ENCODE measurements at regions not wholly inside any gene's neighbourhood (a gene's known extent, or its start where the extent isn't known, plus 50 kb on each side); places are given as distances from the start of the nearest gene placed in this dataset.

DNA sequence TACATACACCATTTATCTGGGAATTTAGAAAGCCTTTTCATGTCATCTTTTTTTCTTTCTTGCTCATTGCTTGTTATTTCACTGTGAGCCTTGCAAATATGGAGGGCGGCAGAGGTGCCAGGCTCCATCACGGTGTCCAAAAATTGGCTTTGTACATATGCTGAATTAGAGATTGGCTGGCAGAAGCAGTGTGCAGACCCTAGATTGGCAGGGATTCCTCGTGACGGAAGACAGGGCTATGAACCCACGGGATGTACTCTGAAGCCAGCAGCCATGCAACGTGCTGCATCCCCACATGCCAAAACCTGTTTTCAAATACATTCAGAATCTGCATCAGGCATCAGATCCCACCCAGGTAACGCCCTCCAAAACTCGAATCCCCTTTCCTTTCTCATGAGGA, 142.8 kb downstream of the ZIC5 start:
- Histone ChIP-seq H3K4me3 (ENCODE audit: low read length) (no peak overlapping the region), H3K27me3 (ENCODE audit: insufficient read depth, low read length) (no peaks in the 10 kb centered on the region), H3K4me1 (ENCODE audit: insufficient read depth, low read length) (no peaks in the 10 kb centered on the region), H3K9me3 (ENCODE audit: low read depth, low read length) (no peaks in the 10 kb centered on the region)

DNA sequence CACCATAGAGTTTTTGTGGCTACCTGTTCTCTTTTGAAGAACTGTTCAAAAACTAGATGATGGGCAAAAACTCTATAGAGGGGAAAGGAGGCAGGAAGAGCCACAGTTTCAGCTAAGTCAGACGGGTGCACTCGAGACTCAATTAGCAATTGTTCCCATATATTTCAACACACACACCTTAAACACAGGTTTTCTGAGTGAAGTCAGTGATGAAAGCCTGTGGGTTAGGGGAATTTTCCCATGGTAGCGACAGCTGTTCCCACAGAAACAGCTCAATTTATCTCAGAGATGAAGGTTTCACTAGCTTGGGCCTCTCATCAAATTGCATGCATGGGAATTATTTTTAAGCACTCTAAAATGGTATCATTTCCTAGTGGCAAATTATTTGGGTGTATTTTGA, 143.4 kb downstream of the ZIC5 start:
- H3K27me3 ChIP-seq (ENCODE audit: insufficient read depth, low read length) = no peaks in the 10 kb centered on the region
- no peak overlapping the region for H3K4me3 ChIP-seq (ENCODE audit: low read length)
- H3K9me3 ChIP-seq (ENCODE audit: low read depth, low read length) = no peaks in the 10 kb centered on the region
- H3K4me1 ChIP-seq (ENCODE audit: insufficient read depth, low read length) = no peaks in the 10 kb centered on the region

DNA sequence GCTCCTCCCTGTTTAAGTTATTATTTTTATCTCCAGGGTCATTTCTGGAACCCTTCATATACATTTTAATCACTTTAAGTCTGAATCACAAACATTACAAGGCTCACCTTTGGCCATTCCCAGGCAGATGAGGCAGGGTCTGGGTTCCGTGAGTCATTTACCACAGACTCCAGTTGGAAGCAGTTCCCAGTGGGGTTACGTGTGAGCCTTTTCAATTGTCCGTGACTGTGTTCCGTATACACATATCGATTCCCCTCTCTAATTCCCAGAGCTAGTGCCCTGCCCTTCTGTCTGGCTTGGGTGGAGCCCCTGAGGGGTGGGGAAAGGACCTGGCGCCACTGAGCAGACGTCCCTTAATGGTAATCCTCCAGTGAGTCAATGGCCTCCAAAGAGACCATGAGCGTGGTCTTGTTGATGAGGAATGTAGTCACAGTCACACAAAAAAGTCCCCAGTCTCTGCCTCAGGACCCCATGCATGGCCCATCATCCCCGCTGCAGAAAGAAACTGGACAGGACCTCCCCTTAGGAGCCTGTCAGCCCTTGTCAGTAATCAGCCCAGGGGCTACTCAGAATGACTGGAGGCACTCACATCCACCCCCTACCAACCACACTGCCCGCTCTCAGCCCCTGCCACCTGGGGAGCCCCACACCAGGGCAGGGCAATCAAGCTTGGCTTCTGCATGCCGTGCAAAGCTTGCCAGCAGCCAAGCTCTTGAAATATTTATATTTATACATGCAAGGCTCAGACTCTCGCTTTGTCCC, 144.4 kb downstream of the ZIC5 start:
- Histone ChIP-seq H3K4me1 (ENCODE audit: insufficient read depth, low read length) (no peaks in the 10 kb centered on the region), H3K4me3 (ENCODE audit: low read length) (no peak overlapping the region), H3K27me3 (ENCODE audit: insufficient read depth, low read length) (no peaks in the 10 kb centered on the region), H3K9me3 (ENCODE audit: low read depth, low read length) (no peaks in the 10 kb centered on the region)

DNA sequence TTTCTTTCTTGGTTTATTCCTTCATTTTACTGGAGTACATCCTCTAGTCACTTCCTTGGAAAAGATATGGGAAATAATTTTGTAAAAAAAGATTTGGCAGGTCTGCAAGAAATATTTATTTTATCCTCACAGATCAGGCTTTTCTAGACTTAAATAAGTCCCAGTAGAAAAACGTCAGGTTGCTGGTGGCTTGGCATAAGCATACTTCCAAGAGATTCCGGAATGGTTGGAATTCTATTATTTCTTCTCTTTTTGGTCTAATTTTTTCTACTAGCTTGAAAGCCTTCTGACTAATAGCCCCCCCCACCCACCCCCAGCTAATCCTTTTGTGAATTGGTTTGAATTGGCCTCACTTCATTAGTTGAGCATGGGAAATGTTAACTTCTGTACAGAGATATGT, 147.6 kb downstream of the ZIC5 start:
- H3K27me3 ChIP-seq (ENCODE audit: insufficient read depth, low read length) = no peaks in the 10 kb centered on the region
- no peak overlapping the region for H3K4me3 ChIP-seq (ENCODE audit: low read length)
- H3K4me1 ChIP-seq (ENCODE audit: insufficient read depth, low read length) = no peaks in the 10 kb centered on the region
- no peaks in the 10 kb centered on the region for H3K9me3 ChIP-seq (ENCODE audit: low read depth, low read length)

DNA sequence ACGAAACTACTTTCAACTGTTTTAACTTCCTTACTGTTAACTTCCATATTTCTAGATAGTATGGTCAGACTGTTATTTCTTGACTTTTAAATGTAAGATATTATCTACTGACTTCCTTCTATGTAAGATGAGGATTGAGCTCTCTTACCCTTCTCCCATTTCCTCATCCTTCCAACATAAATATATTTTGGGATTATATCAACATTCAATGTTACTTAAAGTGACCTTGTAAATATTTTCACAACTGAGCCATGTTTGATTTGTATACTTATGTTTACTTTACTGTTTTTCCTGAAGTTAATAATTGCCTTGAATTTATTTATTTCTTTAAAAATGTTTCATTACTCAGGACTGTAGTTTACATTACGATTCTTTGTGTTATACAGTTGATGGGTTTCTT, 148.7 kb downstream of the ZIC5 start:
- H3K4me1 ChIP-seq (ENCODE audit: insufficient read depth, low read length) = peaks cover 1% of the 10 kb centered on the region
- no peaks in the 10 kb centered on the region for H3K9me3 ChIP-seq (ENCODE audit: low read depth, low read length)
- no peaks in the 10 kb centered on the region for H3K27me3 ChIP-seq (ENCODE audit: insufficient read depth, low read length)
- H3K4me3 ChIP-seq (ENCODE audit: low read length) = no peak overlapping the region

DNA sequence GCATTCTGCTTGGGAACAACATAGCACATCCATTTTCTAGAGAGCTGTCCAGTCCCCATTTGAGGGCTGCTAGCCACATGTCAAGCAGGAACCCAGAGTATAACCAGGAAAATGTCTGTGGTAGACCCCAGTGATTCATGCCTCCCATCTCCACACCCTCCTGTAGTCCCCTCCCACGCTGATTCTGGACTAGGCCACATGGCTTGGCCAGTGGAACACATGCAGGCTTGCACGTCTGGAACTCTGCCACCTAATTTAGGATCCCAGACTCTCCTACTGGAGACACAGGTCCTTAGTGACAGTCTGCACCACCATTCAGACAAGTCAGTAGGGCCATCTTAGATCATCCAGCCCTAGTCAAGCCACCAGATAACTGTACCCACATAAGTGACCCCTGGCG, 149.8 kb downstream of the ZIC5 start:
- no peaks in the 10 kb centered on the region for H3K27me3 ChIP-seq (ENCODE audit: insufficient read depth, low read length)
- peaks cover 5% of the 10 kb centered on the region for H3K4me1 ChIP-seq (ENCODE audit: insufficient read depth, low read length)
- H3K4me3 ChIP-seq (ENCODE audit: low read length) = no peak overlapping the region
- H3K9me3 ChIP-seq (ENCODE audit: low read depth, low read length) = no peaks in the 10 kb centered on the region

DNA sequence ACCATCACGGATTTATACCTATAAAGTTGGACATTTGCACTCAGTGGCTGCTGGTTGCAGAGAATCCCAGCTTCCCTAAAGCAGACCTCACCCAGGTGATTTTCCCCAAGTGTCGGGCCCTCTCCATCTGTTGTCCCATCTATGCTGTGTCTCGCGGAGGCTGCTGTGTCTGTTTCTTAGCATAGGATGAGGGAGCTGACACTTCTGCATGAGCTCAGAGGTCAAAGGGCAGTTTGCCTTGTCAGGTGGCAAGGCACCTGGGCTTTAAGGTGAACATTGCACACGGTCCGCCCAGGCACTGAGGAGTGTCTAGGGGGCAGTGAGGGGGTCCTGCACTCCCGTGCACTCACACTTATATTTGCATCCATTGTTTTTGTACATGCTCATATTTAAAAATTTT, 151.6 kb downstream of the ZIC5 start:
- Histone ChIP-seq H3K4me1 (ENCODE audit: insufficient read depth, low read length) (peaks cover 5% of the 10 kb centered on the region), H3K9me3 (ENCODE audit: low read depth, low read length) (no peaks in the 10 kb centered on the region), H3K27me3 (ENCODE audit: insufficient read depth, low read length) (no peaks in the 10 kb centered on the region), H3K4me3 (ENCODE audit: low read length) (no peak overlapping the region)

DNA sequence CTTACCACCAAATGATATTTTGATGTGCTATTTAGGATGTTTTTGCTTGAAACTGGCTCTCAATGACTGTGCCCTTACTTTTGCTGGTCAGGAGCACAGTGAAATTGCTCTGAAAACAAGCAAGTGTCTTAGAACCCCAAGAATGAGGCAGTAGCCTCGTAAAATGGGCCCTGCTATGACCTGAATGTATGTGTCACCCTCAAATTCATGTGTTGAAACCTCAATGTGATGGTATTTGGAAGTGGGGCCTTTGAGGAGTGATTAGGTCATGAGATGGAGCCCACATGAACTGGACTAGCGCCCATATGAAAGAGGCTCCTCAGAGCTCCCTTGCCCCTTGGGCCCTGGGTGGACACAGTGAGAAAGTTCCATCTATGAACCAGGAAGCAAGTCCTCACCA, 155.2 kb downstream of the ZIC5 start:
- Histone ChIP-seq H3K9me3 (ENCODE audit: low read depth, low read length) (no peaks in the 10 kb centered on the region), H3K4me1 (ENCODE audit: insufficient read depth, low read length) (peaks cover 5% of the 10 kb centered on the region), H3K27me3 (ENCODE audit: insufficient read depth, low read length) (no peaks in the 10 kb centered on the region), H3K4me3 (ENCODE audit: low read length) (no peak overlapping the region)

DNA sequence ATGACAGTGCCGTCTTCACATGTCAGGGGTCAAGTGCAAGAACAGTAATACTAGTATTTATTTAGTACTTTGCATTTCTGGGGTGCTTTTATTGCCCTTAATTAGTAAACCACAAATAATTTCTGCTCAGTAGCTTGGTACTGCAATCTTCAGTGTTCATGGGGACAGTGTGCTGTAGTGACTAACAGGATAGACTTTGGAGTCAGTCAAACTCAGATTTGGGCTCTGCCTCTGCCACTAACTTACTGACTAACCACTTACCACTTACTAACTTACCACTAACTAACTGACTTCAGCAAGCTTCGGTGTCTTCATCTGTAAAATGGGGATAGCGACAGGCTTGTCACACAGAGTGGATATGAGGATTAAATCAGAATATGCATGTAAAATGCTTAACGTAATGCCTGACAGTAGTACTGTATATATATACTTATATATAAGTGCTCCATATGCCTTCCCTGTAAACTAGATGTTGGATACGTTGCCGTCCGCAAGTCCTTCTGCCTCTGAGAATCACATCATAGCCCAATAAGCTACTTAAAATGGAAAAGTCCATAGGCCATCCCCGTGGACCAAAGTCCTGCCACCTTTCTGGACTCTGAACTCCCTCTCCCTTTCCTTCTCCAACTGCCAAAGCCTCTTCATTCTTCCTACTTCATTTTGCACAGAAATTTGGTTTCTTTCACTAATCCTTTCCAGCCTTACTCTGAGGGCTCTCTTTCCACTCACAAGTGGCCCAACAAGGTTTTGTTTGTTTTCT, 158.1 kb downstream of the ZIC5 start:
- Histone ChIP-seq H3K27me3 (ENCODE audit: insufficient read depth, low read length) (no peaks in the 10 kb centered on the region), H3K9me3 (ENCODE audit: low read depth, low read length) (no peaks in the 10 kb centered on the region), H3K4me1 (ENCODE audit: insufficient read depth, low read length) (peaks cover 5% of the 10 kb centered on the region), H3K4me3 (ENCODE audit: low read length) (no peak overlapping the region)

DNA sequence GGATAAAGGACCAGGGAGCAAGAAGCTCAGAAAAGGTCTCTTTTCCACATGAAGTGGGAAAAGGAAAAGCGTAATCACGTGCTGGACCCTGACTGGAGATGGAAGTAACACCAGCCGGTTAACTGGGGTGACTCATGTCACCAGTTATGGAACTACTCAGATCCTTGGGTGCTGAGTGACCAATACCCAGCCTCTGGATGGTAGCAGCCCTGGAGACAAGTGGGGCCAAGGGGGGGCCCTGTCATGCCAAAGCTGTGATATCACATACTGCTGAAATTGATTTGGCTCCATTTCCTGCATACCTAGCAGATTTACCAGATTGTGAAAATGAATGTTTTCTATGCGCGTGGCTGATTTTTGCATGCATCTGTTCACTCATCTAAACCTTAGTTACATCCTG, 158.9 kb downstream of the ZIC5 start:
- no peak overlapping the region for H3K4me3 ChIP-seq (ENCODE audit: low read length)
- no peaks in the 10 kb centered on the region for H3K9me3 ChIP-seq (ENCODE audit: low read depth, low read length)
- H3K27me3 ChIP-seq (ENCODE audit: insufficient read depth, low read length) = no peaks in the 10 kb centered on the region
- peaks cover 1% of the 10 kb centered on the region for H3K4me1 ChIP-seq (ENCODE audit: insufficient read depth, low read length)

DNA sequence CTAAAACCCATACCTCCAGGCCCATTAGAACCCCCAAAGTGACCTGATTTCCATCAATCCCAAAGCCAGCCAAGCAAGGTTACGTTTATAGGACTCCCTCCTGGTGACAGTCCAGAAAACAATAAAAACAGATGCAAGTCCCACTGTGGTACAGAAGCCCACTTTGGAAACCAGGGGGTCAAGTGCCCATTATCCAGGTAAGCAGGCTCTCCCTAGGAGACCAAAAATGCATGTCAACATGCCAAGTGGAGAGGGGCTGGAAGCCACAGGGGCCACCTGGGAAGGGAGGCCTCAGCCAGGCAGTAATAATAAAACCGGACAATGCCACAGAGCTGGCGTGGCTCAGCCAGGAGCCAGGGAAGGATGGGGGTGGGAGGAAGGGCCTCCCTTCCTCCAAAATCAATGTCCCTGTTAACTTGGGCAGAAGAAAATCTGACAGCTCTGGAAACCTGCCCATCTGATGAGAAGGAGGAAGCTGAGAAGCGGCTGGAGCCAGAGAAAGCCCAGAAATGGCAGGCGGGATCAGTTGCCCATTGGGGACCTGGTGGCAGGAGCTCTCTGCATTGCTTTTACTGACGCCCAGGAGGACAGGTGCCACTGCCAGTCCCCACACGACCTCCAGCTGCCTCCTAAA, 160.4 kb downstream of the ZIC5 start:
- Histone ChIP-seq H3K4me3 (ENCODE audit: low read length) (no peak overlapping the region), H3K9me3 (ENCODE audit: low read depth, low read length) (no peaks in the 10 kb centered on the region), H3K27me3 (ENCODE audit: insufficient read depth, low read length) (no peaks in the 10 kb centered on the region), H3K4me1 (ENCODE audit: insufficient read depth, low read length) (no peaks in the 10 kb centered on the region)

DNA sequence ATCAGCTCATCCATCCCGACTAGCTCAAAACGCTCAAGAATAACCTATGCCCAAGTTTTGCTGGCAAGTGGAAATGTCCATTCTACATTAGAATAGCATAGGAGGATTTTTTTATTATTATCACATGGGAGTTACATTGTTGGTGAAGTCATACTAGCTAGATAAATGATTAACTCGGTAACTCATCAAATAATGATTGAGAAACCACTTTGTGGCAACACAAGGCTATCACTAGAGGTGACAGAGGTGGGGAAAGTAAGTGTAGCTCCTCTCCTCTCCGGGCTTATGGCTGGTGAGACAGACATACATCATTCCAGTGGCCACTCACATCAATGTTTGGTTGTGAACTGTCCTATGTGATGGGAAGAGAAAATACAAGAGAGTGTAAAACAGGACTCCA, 161.6 kb downstream of the ZIC5 start:
- Histone ChIP-seq H3K4me1 (ENCODE audit: insufficient read depth, low read length) (no peaks in the 10 kb centered on the region), H3K27me3 (ENCODE audit: insufficient read depth, low read length) (no peaks in the 10 kb centered on the region), H3K4me3 (ENCODE audit: low read length) (no peak overlapping the region), H3K9me3 (ENCODE audit: low read depth, low read length) (no peaks in the 10 kb centered on the region)

DNA sequence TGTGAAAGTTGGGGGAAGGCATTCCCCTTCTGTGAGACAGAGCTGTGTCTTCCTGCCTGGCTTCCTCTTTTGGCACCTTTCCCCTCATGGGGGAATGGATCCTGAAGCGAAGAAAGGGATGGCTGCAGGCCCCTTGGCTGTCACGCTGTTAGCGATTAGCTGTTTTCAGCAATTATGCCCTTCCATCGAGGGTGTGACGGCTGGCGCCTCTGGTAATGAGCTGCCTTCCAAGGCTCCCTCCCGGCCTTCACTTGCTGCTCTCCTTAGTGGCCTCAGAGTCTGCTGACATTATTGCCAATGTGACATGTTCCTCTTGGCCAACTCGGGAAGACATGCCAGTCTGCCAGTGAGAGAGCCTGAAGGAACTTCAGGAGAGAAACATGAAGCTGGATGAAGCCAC, 162.1 kb downstream of the ZIC5 start:
- Histone ChIP-seq H3K27me3 (ENCODE audit: insufficient read depth, low read length) (no peaks in the 10 kb centered on the region), H3K4me1 (ENCODE audit: insufficient read depth, low read length) (no peaks in the 10 kb centered on the region), H3K9me3 (ENCODE audit: low read depth, low read length) (no peaks in the 10 kb centered on the region), H3K4me3 (ENCODE audit: low read length) (no peak overlapping the region)

DNA sequence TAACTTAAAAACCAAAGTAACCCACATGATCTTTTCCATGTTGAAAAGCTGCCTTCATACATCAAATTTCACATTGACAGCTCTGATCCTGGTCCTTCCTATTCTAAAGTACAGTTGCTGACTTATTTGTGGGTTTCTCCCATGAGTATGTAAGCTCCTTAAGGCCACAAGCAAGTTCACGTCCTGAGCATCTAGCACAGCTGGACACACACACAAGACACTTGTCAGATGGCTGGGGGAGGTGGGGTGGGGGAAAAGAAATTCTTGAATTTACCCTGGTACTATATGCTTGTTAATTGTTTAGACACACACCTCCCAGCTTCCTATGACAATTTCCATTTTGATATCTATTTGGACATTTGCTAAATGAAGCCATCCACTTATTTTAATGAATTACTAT, 162.8 kb downstream of the ZIC5 start:
- Histone ChIP-seq H3K4me1 (ENCODE audit: insufficient read depth, low read length) (no peaks in the 10 kb centered on the region), H3K27me3 (ENCODE audit: insufficient read depth, low read length) (no peaks in the 10 kb centered on the region), H3K9me3 (ENCODE audit: low read depth, low read length) (no peaks in the 10 kb centered on the region), H3K4me3 (ENCODE audit: low read length) (no peak overlapping the region)

DNA sequence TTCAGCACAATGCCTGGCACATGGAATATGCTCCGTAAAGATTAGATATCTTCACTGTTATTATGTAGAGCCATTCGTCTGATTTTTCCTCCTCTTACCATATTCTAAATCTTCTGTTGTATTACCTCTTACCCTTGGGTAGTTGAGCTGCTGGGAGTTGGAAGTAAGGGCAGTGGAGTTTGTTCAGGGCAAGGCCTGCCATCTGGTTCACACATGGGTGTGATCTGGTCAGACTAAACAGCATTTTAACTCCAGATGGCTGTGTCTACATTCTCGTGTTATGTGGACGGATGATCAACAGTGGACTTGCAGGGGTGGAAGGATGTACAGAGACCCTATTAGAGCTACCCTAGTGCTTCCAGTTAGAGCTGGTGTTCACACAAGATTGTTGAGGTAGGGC, 164.9 kb downstream of the ZIC5 start:
- H3K4me1 ChIP-seq (ENCODE audit: insufficient read depth, low read length) = no peaks in the 10 kb centered on the region
- H3K4me3 ChIP-seq (ENCODE audit: low read length) = no peak overlapping the region
- H3K9me3 ChIP-seq (ENCODE audit: low read depth, low read length) = no peaks in the 10 kb centered on the region
- no peaks in the 10 kb centered on the region for H3K27me3 ChIP-seq (ENCODE audit: insufficient read depth, low read length)
